ENCODE measurements at regions not wholly inside any gene's neighbourhood (a gene's known extent, or its start where the extent isn't known, plus 50 kb on each side); places are given as distances from the start of the nearest gene placed in this dataset.

- TF ChIP-seq CTCF (IDR thresholded peaks at IDR 0.05) = no peak
- no peak for TF ChIP-seq POLR2A (IDR thresholded peaks at IDR 0.05; ENCODE audit: low read depth)
- TF ChIP-seq EP300 (IDR thresholded peaks at IDR 0.05) = no peak
- no peak for TF ChIP-seq POLR2AphosphoS5 (IDR thresholded peaks at IDR 0.05)
These were observed 279.2 kb downstream of the TLE3 start for GRCh38 chr15:69818529-69818928.

Data from esophagus muscularis mucosa (tissue), 4 donors.